ENCODE measurements at regions not wholly inside any gene's neighbourhood (a gene's known extent, or its start where the extent isn't known, plus 50 kb on each side); places are given as distances from the start of the nearest gene placed in this dataset.

- H3K9me3 Mint-ChIP-seq, result no peaks in the 10 kb centered on the region
- no peak for DNase-seq (ENCODE audit: low spot score)
- Histone ChIP-seq H4K20me1 (ENCODE audit: low read depth) (no peaks in the 10 kb centered on the region), H3K9me3 (ENCODE audit: low read depth) (no peaks in the 10 kb centered on the region), H3K27ac (no peak overlapping the region), H3K79me2 (ENCODE audit: low read depth) (no peaks in the 10 kb centered on the region), H3K9ac (no peak overlapping the region), H3K4me1 (no peaks in the 10 kb centered on the region), H3K36me3 (no peaks in the 10 kb centered on the region), H3K4me2 (no peak overlapping the region), H3K27me3 (no peaks in the 10 kb centered on the region), H3K4me3 (no peak overlapping the region), H3F3A (ENCODE audit: low read depth) (no peaks in the 10 kb centered on the region), H2AFZ (replicated peaks) (no peak overlapping the region)
- no peaks in the 10 kb centered on the region for H3K36me3 Mint-ChIP-seq
- H3K4me1 Mint-ChIP-seq, result no peaks in the 10 kb centered on the region
- no peaks in the 10 kb centered on the region for H3K27me3 Mint-ChIP-seq (ENCODE audit: insufficient read depth, low read depth)
- no peak overlapping the region for H3K4me3 Mint-ChIP-seq
- H3K27ac Mint-ChIP-seq, result no peak overlapping the region
- TF ChIP-seq EZH2 (IDR thresholded peaks at IDR 0.05), result no peak
- no peak for TF ChIP-seq EZH2phosphoT487 (IDR thresholded peaks at IDR 0.05)
- TF ChIP-seq CTCF (IDR thresholded peaks at IDR 0.05), result no peak
These were observed 544.4 kb downstream of the TDRD15 start for GRCh38 chr2:21668078-21668710.

- no peak overlapping the region for H3K27ac ChIP-seq
- H3K4me3 ChIP-seq, result no peak overlapping the region
- H3K4me2 ChIP-seq, result no peak overlapping the region
- no peak for DNase-seq (ENCODE audit: low spot score)
- no peak for TF ChIP-seq CTCF (IDR thresholded peaks at IDR 0.05)
- no peak for TF ChIP-seq EZH2 (IDR thresholded peaks at IDR 0.05)
- no peak for TF ChIP-seq EZH2phosphoT487 (IDR thresholded peaks at IDR 0.05)
- H3K9me3 ChIP-seq (ENCODE audit: low read depth), result no peaks in the 10 kb centered on the region
- no peaks in the 10 kb centered on the region for H3K36me3 Mint-ChIP-seq
- H3K79me2 ChIP-seq (ENCODE audit: low read depth), result no peaks in the 10 kb centered on the region
- no peak overlapping the region for H3K4me3 Mint-ChIP-seq
- H3K27me3 ChIP-seq, result no peaks in the 10 kb centered on the region
- H3K36me3 ChIP-seq, result no peaks in the 10 kb centered on the region
- no peaks in the 10 kb centered on the region for H4K20me1 ChIP-seq (ENCODE audit: low read depth)
- no peaks in the 10 kb centered on the region for H3K4me1 Mint-ChIP-seq
- H3K9me3 Mint-ChIP-seq, result peaks cover 8% of the 10 kb centered on the region
- H3K27me3 Mint-ChIP-seq (ENCODE audit: insufficient read depth, low read depth), result no peaks in the 10 kb centered on the region
- no peak overlapping the region for H3K9ac ChIP-seq
- no peaks in the 10 kb centered on the region for H3F3A ChIP-seq (ENCODE audit: low read depth)
- H3K4me1 ChIP-seq, result no peaks in the 10 kb centered on the region
- H2AFZ ChIP-seq (replicated peaks), result no peak overlapping the region
- H3K27ac Mint-ChIP-seq, result no peak overlapping the region
These were observed 552.3 kb downstream of the TDRD15 start for GRCh38 chr2:21676041-21676440.

DNA sequence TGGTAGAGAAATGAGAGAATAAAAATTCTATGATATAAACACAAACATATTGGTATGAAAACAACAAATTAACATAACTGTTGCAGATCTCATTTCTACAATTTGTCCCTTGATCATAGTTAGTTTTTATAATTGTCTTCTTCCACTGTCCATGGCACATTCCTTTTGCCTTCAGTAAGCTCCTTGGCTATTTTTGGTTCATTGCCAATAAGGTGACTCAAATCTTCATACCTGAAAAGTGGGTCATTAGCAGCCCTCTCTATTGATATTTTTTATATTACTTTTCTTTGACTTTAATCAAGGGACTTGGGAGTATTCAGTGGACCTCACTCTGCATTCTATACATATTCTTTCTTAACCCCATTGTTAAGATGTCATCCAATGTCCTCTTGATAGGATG lies 552.9 kb downstream of the TDRD15 start:
- no peaks in the 10 kb centered on the region for H3K36me3 Mint-ChIP-seq
- Histone ChIP-seq H3K9me3 (ENCODE audit: low read depth) (no peaks in the 10 kb centered on the region), H3K27ac (no peak overlapping the region), H3K79me2 (ENCODE audit: low read depth) (no peaks in the 10 kb centered on the region), H4K20me1 (ENCODE audit: low read depth) (no peaks in the 10 kb centered on the region), H3K4me1 (no peaks in the 10 kb centered on the region), H3K9ac (no peak overlapping the region), H2AFZ (replicated peaks) (no peak overlapping the region), H3K36me3 (no peaks in the 10 kb centered on the region), H3K4me3 (no peak overlapping the region), H3K4me2 (no peak overlapping the region), H3K27me3 (no peaks in the 10 kb centered on the region), H3F3A (ENCODE audit: low read depth) (no peaks in the 10 kb centered on the region)
- no peaks in the 10 kb centered on the region for H3K4me1 Mint-ChIP-seq
- H3K27me3 Mint-ChIP-seq (ENCODE audit: insufficient read depth, low read depth), result no peaks in the 10 kb centered on the region
- peaks cover 8% of the 10 kb centered on the region for H3K9me3 Mint-ChIP-seq
- H3K4me3 Mint-ChIP-seq, result no peak overlapping the region
- TF ChIP-seq EZH2phosphoT487 (IDR thresholded peaks at IDR 0.05) (no peak), EZH2 (IDR thresholded peaks at IDR 0.05) (no peak), CTCF (IDR thresholded peaks at IDR 0.05) (no peak)
- H3K27ac Mint-ChIP-seq, result no peak overlapping the region
- no peak for DNase-seq (ENCODE audit: low spot score)
